GM18526 (cell line): ENCODE measurements at regions not wholly inside any gene's neighbourhood (a gene's known extent, or its start where the extent isn't known, plus 50 kb on each side); places are given as distances from the start of the nearest gene placed in this dataset.

Experiments used
- POLR2A ChIP-seq: IDR thresholded peaks from 3 replicates; pipeline ENCODE4 v1.6.1; 2011; ENCODE audit not compliant: insufficient read length; ENCODE audit errors: extremely low read depth

GRCh38 chr3:106729481-106729880 is 647.8 kb upstream of the CCDC54 start:
- TF ChIP-seq POLR2A, result no peak

- no peak for TF ChIP-seq POLR2A
Observed at GRCh38 chr3:106731230-106731629, 646.0 kb upstream of the CCDC54 start.

- no peak for TF ChIP-seq POLR2A
Observed at GRCh38 chr3:106734712-106735111, 642.5 kb upstream of the CCDC54 start.

GRCh38 chr3:106737265-106737664 is 640.0 kb upstream of the CCDC54 start:
- TF ChIP-seq POLR2A, result no peak

- no peak for TF ChIP-seq POLR2A
Observed at GRCh38 chr3:106740116-106740515, 637.1 kb upstream of the CCDC54 start.

GRCh38 chr3:106745344-106746168 is 631.7 kb upstream of the CCDC54 start:
- no peak for TF ChIP-seq POLR2A

- TF ChIP-seq POLR2A, result no peak
Observed at GRCh38 chr3:106746286-106746685, 631.0 kb upstream of the CCDC54 start.

GRCh38 chr3:106748472-106749262 is 628.6 kb upstream of the CCDC54 start:
- no peak for TF ChIP-seq POLR2A

GRCh38 chr3:106750092-106750491 is 627.1 kb upstream of the CCDC54 start:
- no peak for TF ChIP-seq POLR2A

- no peak for TF ChIP-seq POLR2A
Observed at GRCh38 chr3:106755336-106755735, 621.9 kb upstream of the CCDC54 start.

GRCh38 chr3:106756901-106757300 is 620.3 kb upstream of the CCDC54 start:
- no peak for TF ChIP-seq POLR2A

- TF ChIP-seq POLR2A, result no peak
Observed at GRCh38 chr3:106758459-106758858, 618.8 kb upstream of the CCDC54 start.

GRCh38 chr3:106759731-106760130 is 617.5 kb upstream of the CCDC54 start:
- TF ChIP-seq POLR2A, result no peak

- no peak for TF ChIP-seq POLR2A
Observed at GRCh38 chr3:106765342-106765741, 611.9 kb upstream of the CCDC54 start.

- TF ChIP-seq POLR2A, result no peak
Observed at GRCh38 chr3:106768941-106769480, 608.2 kb upstream of the CCDC54 start.

- TF ChIP-seq POLR2A, result no peak
Observed at GRCh38 chr3:106773795-106774194, 603.4 kb upstream of the CCDC54 start.
